ENCODE measurements at regions not wholly inside any gene's neighbourhood (a gene's known extent, or its start where the extent isn't known, plus 50 kb on each side); places are given as distances from the start of the nearest gene placed in this dataset.

DNA sequence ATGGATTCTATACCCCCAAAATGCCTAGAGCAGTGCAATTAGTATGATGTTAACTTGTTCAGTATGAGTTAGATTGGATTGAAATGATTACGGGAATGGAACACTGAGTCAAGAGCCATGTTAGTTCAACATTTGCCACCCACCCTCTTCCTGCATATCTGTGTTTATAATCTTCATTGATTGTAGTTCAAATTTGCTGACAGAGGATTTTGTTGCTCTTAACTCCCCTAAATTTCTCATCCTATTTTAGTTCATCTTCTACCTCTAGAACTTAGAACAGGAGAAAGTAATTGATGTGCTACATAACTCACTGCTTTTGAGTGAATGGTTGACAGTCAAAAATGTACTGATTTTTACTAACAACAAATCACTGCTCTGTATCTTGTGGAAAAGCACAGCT, 673.5 kb upstream of the NRXN1 start:
- Mint-ChIP-seq H3K9me3 (peaks cover 7% of the 10 kb centered on the region; the same call in 1 of the 2 replicates), H3K27ac (no peak overlapping the region)
- TF ChIP-seq, protein P1, sequence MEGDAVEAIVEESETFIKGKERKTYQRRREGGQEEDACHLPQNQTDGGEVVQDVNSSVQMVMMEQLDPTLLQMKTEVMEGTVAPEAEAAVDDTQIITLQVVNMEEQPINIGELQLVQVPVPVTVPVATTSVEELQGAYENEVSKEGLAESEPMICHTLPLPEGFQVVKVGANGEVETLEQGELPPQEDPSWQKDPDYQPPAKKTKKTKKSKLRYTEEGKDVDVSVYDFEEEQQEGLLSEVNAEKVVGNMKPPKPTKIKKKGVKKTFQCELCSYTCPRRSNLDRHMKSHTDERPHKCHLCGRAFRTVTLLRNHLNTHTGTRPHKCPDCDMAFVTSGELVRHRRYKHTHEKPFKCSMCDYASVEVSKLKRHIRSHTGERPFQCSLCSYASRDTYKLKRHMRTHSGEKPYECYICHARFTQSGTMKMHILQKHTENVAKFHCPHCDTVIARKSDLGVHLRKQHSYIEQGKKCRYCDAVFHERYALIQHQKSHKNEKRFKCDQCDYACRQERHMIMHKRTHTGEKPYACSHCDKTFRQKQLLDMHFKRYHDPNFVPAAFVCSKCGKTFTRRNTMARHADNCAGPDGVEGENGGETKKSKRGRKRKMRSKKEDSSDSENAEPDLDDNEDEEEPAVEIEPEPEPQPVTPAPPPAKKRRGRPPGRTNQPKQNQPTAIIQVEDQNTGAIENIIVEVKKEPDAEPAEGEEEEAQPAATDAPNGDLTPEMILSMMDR (IDR thresholded peaks at IDR 0.05) = no peak

DNA sequence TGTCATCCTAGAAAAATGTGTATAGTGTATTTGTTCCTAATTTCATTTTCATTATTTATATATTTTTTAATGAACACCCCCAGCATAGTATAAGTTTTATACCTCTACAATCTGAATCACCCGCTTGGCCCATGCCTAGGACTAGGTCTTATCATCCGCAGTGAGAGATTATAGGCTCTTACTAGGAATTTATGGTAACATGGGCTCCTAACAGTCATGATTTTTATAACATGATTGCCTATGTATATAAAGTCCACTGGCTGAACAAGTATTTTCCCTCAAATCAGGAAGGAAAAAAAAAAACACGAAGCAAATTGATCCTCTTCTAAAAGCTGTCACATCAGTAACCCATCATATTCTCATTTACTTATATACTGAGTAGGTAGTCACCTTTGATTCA, 666.1 kb upstream of the NRXN1 start:
- H3K36me3 Mint-ChIP-seq (ENCODE audit: low read depth) = no peaks in the 10 kb centered on the region
- H3K27ac Mint-ChIP-seq = no peak overlapping the region
- H3K27me3 Mint-ChIP-seq (ENCODE audit: insufficient read depth) = no peaks in the 10 kb centered on the region
- H3K4me1 Mint-ChIP-seq (ENCODE audit: low read depth) = peaks cover 22% of the 10 kb centered on the region; the same call in 1 of the 2 replicates
- no peak for DNase-seq
- no peak overlapping the region for H3K4me3 Mint-ChIP-seq
- TF ChIP-seq, protein P1 (IDR thresholded peaks at IDR 0.05) = no peak
- no peaks in the 10 kb centered on the region for H3K9me3 Mint-ChIP-seq

More for the DNA sequence above, 673.5 kb upstream of the NRXN1 start:
- no peak overlapping the region for H3K4me3 Mint-ChIP-seq
- DNase-seq = no peak
- H3K27me3 Mint-ChIP-seq (ENCODE audit: insufficient read depth) = no peaks in the 10 kb centered on the region
- no peaks in the 10 kb centered on the region for H3K36me3 Mint-ChIP-seq (ENCODE audit: low read depth)
- H3K4me1 Mint-ChIP-seq (ENCODE audit: low read depth) = peaks cover 8% of the 10 kb centered on the region; the same call in 1 of the 2 replicates

GRCh38 chr2:51697095-51697494, 665.2 kb upstream of the NRXN1 start:
- Mint-ChIP-seq H3K9me3 (no peaks in the 10 kb centered on the region), H3K4me3 (no peak overlapping the region), H3K27ac (no peak overlapping the region)

GRCh38 chr2:51695531-51695930, 663.6 kb upstream of the NRXN1 start:
- H3K27me3 Mint-ChIP-seq (ENCODE audit: insufficient read depth) = no peaks in the 10 kb centered on the region
- TF ChIP-seq, protein P1 (IDR thresholded peaks at IDR 0.05) = no peak
- no peaks in the 10 kb centered on the region for H3K9me3 Mint-ChIP-seq
- no peak overlapping the region for H3K27ac Mint-ChIP-seq
- H3K4me1 Mint-ChIP-seq (ENCODE audit: low read depth) = peaks cover 32% of the 10 kb centered on the region; the same call in 1 of the 2 replicates
- no peaks in the 10 kb centered on the region for H3K36me3 Mint-ChIP-seq (ENCODE audit: low read depth)
- no peak for DNase-seq
- H3K4me3 Mint-ChIP-seq = peak overlapping the region; percentile 27; the same call in 1 of the 2 replicates

More at GRCh38 chr2:51697095-51697494, 665.2 kb upstream of the NRXN1 start:
- Mint-ChIP-seq H3K36me3 (ENCODE audit: low read depth) (no peaks in the 10 kb centered on the region), H3K27me3 (ENCODE audit: insufficient read depth) (no peaks in the 10 kb centered on the region), H3K4me1 (ENCODE audit: low read depth) (peaks cover 32% of the 10 kb centered on the region; the same call in 1 of the 2 replicates)
- no peak for DNase-seq
- TF ChIP-seq, protein P1 (IDR thresholded peaks at IDR 0.05) = no peak

- Mint-ChIP-seq H3K36me3 (ENCODE audit: low read depth) (no peaks in the 10 kb centered on the region), H3K4me3 (no peak overlapping the region), H3K4me1 (ENCODE audit: low read depth) (peaks cover 30% of the 10 kb centered on the region; the same call in 1 of the 2 replicates), H3K27me3 (ENCODE audit: insufficient read depth) (no peaks in the 10 kb centered on the region), H3K9me3 (no peaks in the 10 kb centered on the region), H3K27ac (no peak overlapping the region)
- TF ChIP-seq, protein P1 (IDR thresholded peaks at IDR 0.05) = no peak
- no peak for DNase-seq
Observed at GRCh38 chr2:51693640-51694039, 661.7 kb upstream of the NRXN1 start.

All from HFFc6 (cell line).